Left colon (tissue), 2 donors: ENCODE measurements at regions not wholly inside any gene's neighbourhood (a gene's known extent, or its start where the extent isn't known, plus 50 kb on each side); places are given as distances from the start of the nearest gene placed in this dataset.
A peak's percentile ranks its signal among the peaks of the same experiment; 100 is the strongest.
"Not testable (repeated sequence)": the region's sequence is repeated elsewhere in the genome, so short reads cannot be mapped to it uniquely, and the experiment has no call there.

Experiments used
- ATAC-seq: fragments of 200-7000 bp; cut with Tn5 transposase; one replicate; pipeline ENCODE4 v1.9.1; 2020; ENCODE audit warnings: mild to moderate bottlenecking, moderate library complexity
- DNase-seq, 2 donors: peaks; one replicate each; pipeline ENCODE4 v3.0.0-alpha.2; 2020
- intact Hi-C, 2 donors: fragments of 100-400 bp; cut with DNase I in 1 of 2; cut with micrococcal nuclease in 1 of 2; formaldehyde crosslinking; loops; one replicate each; pipeline versions ENCODE4 v1.11.2 to v1.14.0; 2022; cut with DNase I, micrococcal nuclease
- donor health status: DM: no; HTN: no; CAD: no.
- donor health status: DM: yes; HTN: yes; CAD: no.

- DNase-seq (no peak), ATAC-seq (no peak)
- intact Hi-C loops = no loop called here
Observed at GRCh38 chr14:53634793-53635192, 321.8 kb downstream of the BMP4 start.

DNA sequence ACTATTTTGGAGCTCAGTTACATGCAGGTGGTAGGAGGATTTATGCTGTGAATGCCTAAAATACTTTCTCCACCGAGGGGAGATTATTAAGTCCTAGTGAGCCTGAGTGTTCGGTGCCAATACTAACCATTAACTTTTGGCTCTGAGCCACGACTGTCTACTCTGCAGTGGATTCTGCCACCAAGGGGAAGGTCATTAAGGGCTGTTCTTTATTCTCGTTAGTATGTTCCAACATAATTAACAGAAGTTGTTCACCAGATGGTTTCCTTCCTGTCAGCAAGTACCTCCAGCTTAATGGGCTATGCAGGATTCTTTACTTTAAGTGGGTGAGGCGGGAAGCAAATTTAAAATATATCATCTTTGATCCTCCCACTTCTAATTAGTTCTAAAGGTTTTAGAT, 326.3 kb downstream of the BMP4 start:
- intact Hi-C loops = no loop called here
- DNase-seq = no peak
- peak; percentile 52 for ATAC-seq

- intact Hi-C loops = no loop called here
- ATAC-seq = no peak
- no peak for DNase-seq
Observed at GRCh38 chr14:53628732-53629430, 327.7 kb downstream of the BMP4 start.

GRCh38 chr14:53628261-53628660, 328.4 kb downstream of the BMP4 start:
- DNase-seq (no peak), ATAC-seq (no peak)
- intact Hi-C loops = no loop called here

DNA sequence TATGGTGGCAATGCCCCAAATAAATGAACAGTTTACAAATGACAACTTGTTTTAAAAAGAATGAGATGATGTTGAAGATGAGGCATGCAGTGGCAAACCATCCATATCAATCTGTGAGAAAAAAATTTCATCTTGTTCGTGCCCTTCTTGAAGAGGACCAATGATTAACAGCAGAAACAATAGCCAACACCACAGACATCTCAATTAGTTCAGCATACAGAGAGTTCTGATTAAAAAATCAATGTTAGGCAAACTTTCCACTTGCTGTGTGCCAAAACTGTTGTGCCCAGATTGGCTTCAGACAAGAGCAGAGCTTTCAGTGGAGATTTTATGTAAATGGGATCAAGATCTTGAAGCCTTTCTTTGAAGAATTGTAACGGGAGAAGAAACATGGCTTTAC, 329.9 kb downstream of the BMP4 start:
- intact Hi-C loops = no loop called here
- DNase-seq (no peak), ATAC-seq (no peak)

DNA sequence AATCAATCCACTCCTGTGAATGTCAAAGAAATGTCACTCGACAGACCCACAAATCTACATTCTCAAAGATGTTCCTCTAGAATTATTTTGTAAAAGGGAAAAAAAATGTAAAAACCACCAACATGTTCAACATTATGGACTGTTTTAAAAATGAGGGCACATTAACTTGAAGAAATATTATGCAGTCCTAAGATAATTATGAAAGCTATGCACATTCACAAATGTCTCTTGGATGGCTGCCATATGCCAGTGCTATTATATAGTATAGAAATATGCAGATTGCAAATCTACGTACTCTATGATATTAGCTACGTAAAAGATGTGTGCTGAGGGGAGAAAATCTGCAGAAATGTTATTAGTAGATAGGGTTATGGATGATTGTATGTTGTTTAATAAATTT, 334.2 kb downstream of the BMP4 start:
- no peak for DNase-seq
- no peak for ATAC-seq
- intact Hi-C loops = no loop called here

- no peak for DNase-seq
- intact Hi-C loops = no loop called here
- ATAC-seq = no peak
Observed at GRCh38 chr14:53621921-53622320, 334.7 kb downstream of the BMP4 start.

- ATAC-seq = no peak
- intact Hi-C loops = no loop called here
- DNase-seq = no peak
Observed at GRCh38 chr14:53621433-53621832, 335.2 kb downstream of the BMP4 start.

- DNase-seq = no peak
- ATAC-seq = no peak
- intact Hi-C loops = no loop called here
Observed at GRCh38 chr14:53620890-53621289, 335.7 kb downstream of the BMP4 start.

DNA sequence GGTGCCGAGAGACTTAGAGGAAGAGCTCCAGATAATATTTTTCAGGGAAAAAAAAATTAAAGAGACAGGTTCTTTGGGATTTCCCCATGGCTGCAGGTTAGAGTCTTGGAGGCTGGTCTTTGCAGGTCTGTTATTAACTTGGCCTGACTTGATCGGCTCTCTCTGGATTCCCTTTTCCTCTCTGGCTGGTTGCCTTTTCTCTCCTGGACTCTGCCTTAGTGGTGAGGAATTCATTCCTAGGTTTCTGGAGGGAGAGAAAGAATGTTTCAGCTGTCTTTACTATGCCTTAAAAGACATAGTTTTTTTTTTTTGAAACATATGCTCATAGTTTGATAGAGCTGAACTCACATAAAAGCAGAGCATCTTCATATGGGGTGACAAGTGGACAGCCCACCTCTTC, 336.3 kb downstream of the BMP4 start:
- intact Hi-C loops = no loop called here
- ATAC-seq = no peak
- no peak for DNase-seq

DNA sequence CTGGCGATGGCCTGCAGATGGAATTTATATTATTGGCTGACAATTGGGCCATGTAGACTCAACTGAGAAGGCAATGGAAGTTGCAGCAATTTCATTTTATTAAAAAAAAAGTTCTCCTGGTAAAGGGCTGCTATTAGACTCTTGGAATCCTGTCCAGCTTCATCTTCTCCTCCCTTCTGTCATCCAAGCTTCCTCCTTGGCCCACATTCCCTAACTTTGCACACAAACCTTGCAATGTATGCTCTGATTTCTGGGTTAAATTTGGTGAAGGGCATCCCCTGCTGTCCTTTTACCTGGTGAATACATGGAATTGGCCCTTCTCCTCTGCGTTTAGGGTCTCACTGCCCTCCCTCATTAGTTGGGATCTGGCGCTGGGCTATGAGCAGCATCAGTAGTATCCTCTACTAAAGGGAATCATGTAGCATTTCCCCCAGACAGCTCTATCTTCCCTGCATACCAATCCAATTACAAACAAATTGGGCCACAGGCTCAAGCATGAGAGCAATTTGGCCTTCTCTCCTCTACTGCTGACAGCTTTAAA, 336.9 kb downstream of the BMP4 start:
- no peak for ATAC-seq
- intact Hi-C loops = no loop called here

GRCh38 chr14:53616536-53616935, 340.1 kb downstream of the BMP4 start:
- intact Hi-C loops, ATAC-seq, DNase-seq: not testable (repeated sequence)

More for the DNA sequence above, 336.9 kb downstream of the BMP4 start:
- no peak for DNase-seq

DNA sequence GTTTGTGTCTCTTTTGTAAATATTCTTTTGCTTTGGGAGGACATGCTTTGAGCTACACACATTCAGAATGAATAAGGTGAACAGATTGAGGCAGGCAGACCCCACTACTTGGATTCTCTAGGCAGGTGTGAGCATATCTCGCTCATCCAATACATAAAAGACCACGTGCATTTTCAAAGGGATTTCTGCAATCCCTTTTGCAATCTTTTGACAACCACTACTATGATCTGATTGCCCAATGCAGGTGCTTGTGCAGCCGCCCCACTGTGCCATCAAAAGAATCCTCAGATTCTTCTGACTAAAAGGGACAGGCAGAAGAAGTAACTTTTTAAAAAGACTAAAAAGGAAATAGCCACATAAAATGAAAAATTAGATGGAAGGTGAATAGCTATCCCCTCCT, 341.4 kb downstream of the BMP4 start:
- ATAC-seq = no peak
- intact Hi-C loops = no loop called here
- DNase-seq = no peak

GRCh38 chr14:53613404-53614253, 343.0 kb downstream of the BMP4 start:
- intact Hi-C loops = no loop called here
- ATAC-seq (peak; percentile 89), DNase-seq (peak in 1 of 2 donors; percentile 32)

GRCh38 chr14:53610947-53611346, 345.7 kb downstream of the BMP4 start:
- ATAC-seq (no peak), DNase-seq (no peak)
- intact Hi-C loops = no loop called here

GRCh38 chr14:53609009-53609408, 347.6 kb downstream of the BMP4 start:
- intact Hi-C loops = no loop called here
- ATAC-seq = no peak
- DNase-seq = no peak

DNA sequence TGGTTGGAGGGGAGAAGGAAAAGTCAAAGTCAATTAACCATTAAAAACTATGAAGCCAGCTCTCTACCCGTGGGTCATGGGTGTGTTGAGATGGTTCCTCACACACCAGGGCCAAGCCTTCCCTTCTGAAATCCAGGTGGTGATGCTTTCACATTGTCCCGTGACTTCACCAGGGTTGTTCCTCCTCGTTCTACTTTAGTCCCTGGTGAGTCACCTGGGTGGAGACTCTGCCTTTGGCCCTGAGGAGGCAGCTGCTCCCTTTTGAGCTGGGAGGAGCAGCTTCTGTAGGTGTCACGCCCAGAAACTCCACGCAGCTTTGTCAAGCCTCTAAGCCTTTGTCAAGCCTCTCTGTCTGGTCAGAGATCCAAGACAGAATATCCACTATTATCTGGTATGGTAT, 348.3 kb downstream of the BMP4 start:
- ATAC-seq = peak; percentile 100
- intact Hi-C loops = no loop called here
- DNase-seq = peak; percentile 61 to 79

- intact Hi-C loops = no loop called here
- DNase-seq (no peak), ATAC-seq (no peak)
Observed at GRCh38 chr14:53606203-53606602, 350.4 kb downstream of the BMP4 start.

DNA sequence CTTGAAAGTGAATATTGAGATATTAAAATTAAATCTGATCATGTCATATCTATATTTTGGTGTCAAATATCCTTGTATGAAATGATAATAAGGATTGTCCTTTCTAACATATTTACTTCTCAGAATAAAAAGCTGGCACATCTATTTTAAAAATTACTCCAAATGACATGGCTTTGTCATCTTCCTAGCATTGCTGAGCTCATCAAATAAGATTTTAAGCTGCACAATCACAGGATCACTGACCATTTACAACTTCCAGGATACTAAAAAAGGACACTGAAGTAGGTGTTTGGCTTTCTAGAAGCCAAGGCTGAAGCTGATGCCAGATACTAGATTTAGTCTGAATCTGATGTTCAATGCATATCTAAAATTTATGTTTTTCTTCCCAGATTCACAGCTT, 351.1 kb downstream of the BMP4 start:
- no peak for DNase-seq
- ATAC-seq = no peak
- intact Hi-C loops = no loop called here

- ATAC-seq (no peak), DNase-seq (no peak)
- intact Hi-C loops = no loop called here
Observed at GRCh38 chr14:53603994-53604393, 352.6 kb downstream of the BMP4 start.
